ENCODE measurements at regions not wholly inside any gene's neighbourhood (a gene's known extent, or its start where the extent isn't known, plus 50 kb on each side); places are given as distances from the start of the nearest gene placed in this dataset.

DNA sequence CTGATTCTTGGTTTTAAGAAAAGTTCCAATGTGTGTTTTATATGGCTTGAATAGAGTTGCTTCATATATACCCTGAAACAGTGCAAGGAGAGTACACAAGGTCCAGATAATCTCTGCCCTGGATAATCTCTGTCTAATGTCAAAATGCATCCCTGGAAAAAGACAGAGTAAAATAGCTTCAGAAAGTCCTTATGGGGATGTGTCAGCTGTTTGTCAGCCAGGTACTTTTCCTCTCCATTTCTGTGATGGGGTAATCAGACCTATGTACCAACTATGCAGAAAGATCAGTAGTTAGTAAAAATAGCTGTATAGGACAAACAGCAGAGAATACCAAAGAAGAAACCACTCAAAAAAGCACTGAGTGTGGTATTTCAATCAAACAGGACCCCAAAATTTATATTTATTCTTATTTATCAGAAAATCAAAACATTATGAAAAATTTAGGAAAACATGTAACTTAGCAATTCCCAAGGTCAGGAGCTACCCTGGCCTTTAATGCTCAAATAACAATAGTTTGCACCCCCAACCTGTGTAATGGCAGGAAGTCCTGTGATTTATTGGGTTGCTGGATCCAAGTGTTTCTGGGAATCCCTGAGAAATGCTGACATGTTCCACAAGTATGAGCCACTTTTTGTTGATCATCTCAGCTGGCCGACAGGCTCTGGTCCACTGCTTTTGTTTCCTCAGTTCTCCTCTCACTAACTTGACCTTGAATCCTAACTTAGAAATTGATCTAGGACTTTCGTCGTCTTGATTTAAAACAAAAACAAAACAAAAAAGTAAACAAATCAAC is 69.6 kb downstream of the MDH1 start:
- peak; percentile 36 for DNase-seq (ENCODE audit: low read depth)

- no peak for DNase-seq (ENCODE audit: low read depth)
Measured at GRCh38 chr2:63660060-63660459, 71.3 kb downstream of the MDH1 start.

DNA sequence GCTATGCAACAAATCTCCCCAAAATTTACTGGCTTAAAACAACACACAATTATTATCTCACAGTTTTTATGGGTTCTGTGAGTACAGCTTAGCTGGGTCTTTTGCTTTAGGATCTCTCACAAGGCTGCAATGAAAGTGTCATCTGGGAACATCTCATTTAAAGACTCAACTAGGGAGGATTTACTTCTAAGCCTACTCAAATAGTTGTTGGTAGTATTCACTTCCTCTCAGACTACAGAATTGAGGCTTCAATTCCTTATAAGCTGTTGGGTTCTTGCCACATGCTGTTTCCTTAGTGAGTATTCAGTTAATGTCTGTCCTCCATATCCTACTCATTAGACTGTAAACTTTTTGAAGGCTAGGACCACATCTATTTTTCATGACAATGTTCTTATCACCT is 72.3 kb downstream of the MDH1 start:
- DNase-seq (ENCODE audit: low read depth), result peak; percentile 97

- DNase-seq (ENCODE audit: low read depth), result peak; percentile 63
Measured at GRCh38 chr2:63662028-63662804, 73.5 kb downstream of the MDH1 start.

GRCh38 chr2:63663013-63663864 is 74.5 kb downstream of the MDH1 start:
- peak; percentile 60 for DNase-seq (ENCODE audit: low read depth)

GRCh38 chr2:63665091-63665490 is 76.3 kb downstream of the MDH1 start:
- DNase-seq (ENCODE audit: low read depth), result no peak

DNA sequence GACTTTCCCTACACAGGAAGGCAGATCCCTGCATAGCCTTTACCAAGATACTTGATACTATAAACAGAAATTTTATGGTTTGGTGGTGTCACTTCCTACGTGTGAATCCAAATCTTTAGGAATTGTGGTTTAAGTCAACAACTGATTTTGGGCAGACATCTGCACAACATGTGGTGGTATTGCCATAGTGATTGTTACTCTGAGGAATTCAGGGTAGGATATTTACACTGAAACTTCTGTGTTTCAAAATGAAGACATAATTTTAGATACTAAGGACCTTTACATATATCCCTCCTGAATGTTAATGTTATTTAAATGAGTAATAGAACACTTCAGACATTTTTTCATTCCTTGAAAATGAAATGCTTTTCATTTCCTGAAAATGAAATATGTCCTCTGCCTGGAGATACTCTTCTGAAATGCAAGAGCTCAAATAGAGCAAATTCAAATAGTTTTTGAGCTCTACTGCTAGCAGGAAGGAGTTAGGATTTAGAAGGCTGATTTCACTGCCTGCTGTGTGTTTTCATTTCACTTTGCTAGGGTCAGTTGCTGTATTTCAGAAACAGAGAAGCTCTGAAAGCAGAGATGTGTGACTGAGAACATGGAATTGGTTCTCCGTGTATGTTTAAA is 77.2 kb downstream of the MDH1 start:
- peak; percentile 80 for DNase-seq (ENCODE audit: low read depth)

- no peak for DNase-seq (ENCODE audit: low read depth)
Measured at GRCh38 chr2:63667132-63667700, 78.5 kb downstream of the MDH1 start.

GRCh38 chr2:63668000-63668399 is 79.2 kb downstream of the MDH1 start:
- no peak for DNase-seq (ENCODE audit: low read depth)

GRCh38 chr2:63668466-63668865 is 79.7 kb downstream of the MDH1 start:
- no peak for DNase-seq (ENCODE audit: low read depth)

DNA sequence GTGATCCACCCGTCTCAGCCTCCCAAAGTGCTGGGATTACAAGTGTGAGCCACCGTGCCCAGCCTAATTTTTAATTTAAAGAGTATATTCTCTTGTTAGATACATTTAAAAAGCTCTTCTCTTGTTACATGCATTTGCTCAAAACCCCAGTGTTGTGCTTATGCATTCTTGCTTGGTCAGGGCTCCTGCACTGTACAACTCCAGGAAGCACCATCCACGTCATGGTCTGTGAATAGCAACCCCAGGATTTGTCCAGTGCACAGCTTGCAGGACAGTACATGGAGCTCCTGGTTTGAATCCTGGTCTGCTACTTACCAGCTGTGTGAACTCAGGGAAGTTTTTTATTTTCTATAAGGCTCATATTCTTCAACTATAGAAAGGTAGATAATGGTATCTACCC is 80.8 kb downstream of the MDH1 start:
- peak; percentile 49 for DNase-seq (ENCODE audit: low read depth)

GRCh38 chr2:63673865-63674533 is 85.2 kb downstream of the MDH1 start:
- DNase-seq (ENCODE audit: low read depth), result no peak

- DNase-seq (ENCODE audit: low read depth), result no peak
Measured at GRCh38 chr2:63675026-63675425, 86.3 kb downstream of the MDH1 start.

- DNase-seq (ENCODE audit: low read depth), result no peak
Measured at GRCh38 chr2:63676135-63676534, 87.4 kb downstream of the MDH1 start.

DNA sequence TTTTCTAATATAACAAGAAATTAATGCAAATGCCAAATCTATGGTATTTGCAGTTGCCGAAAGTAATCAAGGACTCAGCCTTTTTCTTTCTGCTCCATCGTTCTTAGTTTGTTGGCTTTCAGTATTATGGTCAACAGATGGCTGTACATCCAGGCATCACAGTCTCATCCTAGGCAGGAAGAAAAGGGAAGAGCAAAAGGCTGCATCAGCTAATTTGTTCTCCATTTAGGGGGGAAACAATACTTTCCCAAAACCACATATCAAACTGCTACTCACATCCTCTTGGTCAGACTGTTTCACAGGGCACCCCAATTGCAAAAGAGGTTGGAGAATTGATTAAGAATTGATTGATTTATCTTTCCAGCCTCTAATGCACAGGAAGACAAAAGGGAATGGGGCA is 89.3 kb downstream of the MDH1 start:
- no peak for DNase-seq (ENCODE audit: low read depth)

- no peak for DNase-seq (ENCODE audit: low read depth)
Measured at GRCh38 chr2:63678551-63678950, 89.8 kb downstream of the MDH1 start.

DNA sequence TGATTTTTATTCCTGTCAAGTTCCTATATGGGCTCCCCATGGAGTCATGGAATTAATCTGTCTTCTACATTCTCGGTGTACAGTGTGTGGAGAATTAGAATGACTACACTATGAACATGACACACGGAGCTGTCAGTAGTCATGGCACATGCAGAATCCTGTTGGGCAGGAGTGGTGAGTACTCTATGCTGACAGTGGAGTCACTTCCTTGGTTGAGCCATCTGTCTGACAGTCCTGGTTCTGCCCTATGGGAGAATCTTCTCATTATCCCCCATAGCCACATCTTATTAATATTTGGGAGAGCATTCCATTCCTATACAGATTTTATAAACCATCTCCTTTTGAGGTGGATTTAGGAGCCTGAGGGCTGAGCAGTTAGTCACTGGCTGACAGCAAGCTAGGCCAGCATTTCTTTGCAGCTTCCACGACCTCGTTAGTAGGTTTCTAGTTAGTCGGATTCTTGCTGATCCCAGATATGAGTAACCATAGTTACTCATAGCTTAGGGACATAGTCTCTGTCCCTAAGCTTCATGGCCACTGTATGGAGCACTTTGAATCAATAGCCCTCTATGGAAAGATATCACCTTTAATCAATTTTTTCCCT is 90.6 kb downstream of the MDH1 start:
- no peak for DNase-seq (ENCODE audit: low read depth)

DNA sequence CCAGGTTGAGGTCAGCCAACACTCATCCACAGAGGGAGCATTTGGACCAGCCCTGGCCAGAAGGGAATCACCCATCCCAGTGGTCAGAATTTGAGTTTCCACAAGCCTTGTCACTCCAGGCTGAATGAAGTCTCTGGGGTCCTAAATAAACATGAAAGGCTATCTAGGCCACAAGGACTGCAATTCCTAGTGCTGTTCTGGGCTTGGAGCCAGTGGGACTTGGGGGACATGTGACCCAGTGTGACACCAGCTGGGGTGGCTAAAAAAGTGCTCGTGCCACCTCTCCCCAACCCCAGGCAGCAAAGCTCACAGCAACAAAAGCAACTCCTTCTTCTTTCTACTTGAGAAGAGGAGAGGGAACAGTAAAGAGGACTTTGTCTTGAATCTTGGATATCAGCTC is 91.7 kb downstream of the MDH1 start:
- DNase-seq (ENCODE audit: low read depth), result no peak

- no peak for DNase-seq (ENCODE audit: low read depth)
Measured at GRCh38 chr2:63681896-63682295, 93.1 kb downstream of the MDH1 start.

- peak; percentile 46 for DNase-seq (ENCODE audit: low read depth)
Measured at GRCh38 chr2:63692002-63692606, 103.3 kb downstream of the MDH1 start.
